ENCODE measurements at regions not wholly inside any gene's neighbourhood (a gene's known extent, or its start where the extent isn't known, plus 50 kb on each side); places are given as distances from the start of the nearest gene placed in this dataset.

DNA sequence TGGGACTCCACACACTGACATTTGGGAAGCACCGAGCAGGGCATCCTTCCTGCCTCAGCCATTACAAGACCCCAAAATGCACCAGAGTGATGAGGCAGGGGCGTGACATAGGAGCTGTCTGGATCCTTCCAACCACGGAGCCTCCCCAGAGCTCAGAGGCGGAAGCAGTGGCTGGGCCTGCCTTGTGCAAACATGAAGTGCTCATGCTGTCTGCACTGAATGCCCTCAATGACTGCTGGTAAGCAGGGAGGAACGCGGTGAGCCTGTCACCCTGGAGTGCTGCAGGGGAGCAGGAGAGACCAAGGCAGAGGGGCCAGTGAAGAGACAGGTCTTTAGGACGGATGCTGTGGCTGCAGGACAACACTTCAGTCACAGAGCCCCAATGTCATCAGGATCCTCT is 60.2 kb upstream of the HRH2 start:
- Histone ChIP-seq H3K4me3 (replicated peaks; ENCODE audit: insufficient read depth, low read length) (no peak overlapping the region), H3K27ac (replicated peaks) (no peak overlapping the region), H3K27me3 (ENCODE audit: insufficient read depth, poor library complexity, severe bottlenecking) (no peaks in the 10 kb centered on the region)
- no peak for DNase-seq (ENCODE audit: low read depth in 1 of 2, low spot score in 1 of 2)
- TF ChIP-seq, protein P1, sequence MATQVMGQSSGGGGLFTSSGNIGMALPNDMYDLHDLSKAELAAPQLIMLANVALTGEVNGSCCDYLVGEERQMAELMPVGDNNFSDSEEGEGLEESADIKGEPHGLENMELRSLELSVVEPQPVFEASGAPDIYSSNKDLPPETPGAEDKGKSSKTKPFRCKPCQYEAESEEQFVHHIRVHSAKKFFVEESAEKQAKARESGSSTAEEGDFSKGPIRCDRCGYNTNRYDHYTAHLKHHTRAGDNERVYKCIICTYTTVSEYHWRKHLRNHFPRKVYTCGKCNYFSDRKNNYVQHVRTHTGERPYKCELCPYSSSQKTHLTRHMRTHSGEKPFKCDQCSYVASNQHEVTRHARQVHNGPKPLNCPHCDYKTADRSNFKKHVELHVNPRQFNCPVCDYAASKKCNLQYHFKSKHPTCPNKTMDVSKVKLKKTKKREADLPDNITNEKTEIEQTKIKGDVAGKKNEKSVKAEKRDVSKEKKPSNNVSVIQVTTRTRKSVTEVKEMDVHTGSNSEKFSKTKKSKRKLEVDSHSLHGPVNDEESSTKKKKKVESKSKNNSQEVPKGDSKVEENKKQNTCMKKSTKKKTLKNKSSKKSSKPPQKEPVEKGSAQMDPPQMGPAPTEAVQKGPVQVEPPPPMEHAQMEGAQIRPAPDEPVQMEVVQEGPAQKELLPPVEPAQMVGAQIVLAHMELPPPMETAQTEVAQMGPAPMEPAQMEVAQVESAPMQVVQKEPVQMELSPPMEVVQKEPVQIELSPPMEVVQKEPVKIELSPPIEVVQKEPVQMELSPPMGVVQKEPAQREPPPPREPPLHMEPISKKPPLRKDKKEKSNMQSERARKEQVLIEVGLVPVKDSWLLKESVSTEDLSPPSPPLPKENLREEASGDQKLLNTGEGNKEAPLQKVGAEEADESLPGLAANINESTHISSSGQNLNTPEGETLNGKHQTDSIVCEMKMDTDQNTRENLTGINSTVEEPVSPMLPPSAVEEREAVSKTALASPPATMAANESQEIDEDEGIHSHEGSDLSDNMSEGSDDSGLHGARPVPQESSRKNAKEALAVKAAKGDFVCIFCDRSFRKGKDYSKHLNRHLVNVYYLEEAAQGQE (IDR thresholded peaks at IDR 0.05; ENCODE audit: insufficient replicate concordance, low read depth): no peak
- TF ChIP-seq, protein P2, sequence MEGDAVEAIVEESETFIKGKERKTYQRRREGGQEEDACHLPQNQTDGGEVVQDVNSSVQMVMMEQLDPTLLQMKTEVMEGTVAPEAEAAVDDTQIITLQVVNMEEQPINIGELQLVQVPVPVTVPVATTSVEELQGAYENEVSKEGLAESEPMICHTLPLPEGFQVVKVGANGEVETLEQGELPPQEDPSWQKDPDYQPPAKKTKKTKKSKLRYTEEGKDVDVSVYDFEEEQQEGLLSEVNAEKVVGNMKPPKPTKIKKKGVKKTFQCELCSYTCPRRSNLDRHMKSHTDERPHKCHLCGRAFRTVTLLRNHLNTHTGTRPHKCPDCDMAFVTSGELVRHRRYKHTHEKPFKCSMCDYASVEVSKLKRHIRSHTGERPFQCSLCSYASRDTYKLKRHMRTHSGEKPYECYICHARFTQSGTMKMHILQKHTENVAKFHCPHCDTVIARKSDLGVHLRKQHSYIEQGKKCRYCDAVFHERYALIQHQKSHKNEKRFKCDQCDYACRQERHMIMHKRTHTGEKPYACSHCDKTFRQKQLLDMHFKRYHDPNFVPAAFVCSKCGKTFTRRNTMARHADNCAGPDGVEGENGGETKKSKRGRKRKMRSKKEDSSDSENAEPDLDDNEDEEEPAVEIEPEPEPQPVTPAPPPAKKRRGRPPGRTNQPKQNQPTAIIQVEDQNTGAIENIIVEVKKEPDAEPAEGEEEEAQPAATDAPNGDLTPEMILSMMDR (IDR thresholded peaks at IDR 0.05; ENCODE audit: insufficient read depth, low read length): no peak
- TF ChIP-seq POLR2AphosphoS5 (IDR thresholded peaks at IDR 0.05; ENCODE audit: low read depth): no peak
- no peak for TF ChIP-seq SPI1 (IDR thresholded peaks at IDR 0.05; ENCODE audit: borderline replicate concordance, low read depth)
- no peak for TF ChIP-seq GABPA (IDR thresholded peaks at IDR 0.05; ENCODE audit: low read depth)

DNA sequence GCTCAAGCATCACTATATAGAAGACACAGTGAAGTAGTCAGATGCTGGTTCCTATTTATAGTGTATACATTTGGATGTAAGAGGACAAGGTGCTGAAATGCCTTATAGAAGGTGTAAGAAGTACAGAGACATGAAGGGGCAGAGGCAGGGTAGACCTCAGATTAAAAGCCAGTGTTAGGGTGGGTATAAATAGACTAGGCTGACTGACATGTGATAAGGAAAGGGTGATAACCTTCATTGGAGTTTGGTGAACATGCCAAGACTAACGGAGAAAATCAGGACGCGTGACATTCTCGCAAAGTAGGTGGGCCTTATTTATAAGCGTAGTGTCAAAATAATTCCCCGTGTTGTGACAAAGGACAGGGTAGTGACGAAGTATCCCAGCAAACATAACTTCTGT is 59.1 kb upstream of the HRH2 start:
- TF ChIP-seq, protein P1 (IDR thresholded peaks at IDR 0.05; ENCODE audit: insufficient replicate concordance, low read depth): no peak
- TF ChIP-seq GABPA (IDR thresholded peaks at IDR 0.05; ENCODE audit: low read depth) (no peak), POLR2AphosphoS5 (IDR thresholded peaks at IDR 0.05; ENCODE audit: low read depth) (no peak), SPI1 (IDR thresholded peaks at IDR 0.05; ENCODE audit: borderline replicate concordance, low read depth) (no peak)
- TF ChIP-seq, protein P2 (IDR thresholded peaks at IDR 0.05; ENCODE audit: insufficient read depth, low read length): no peak
- no peak for DNase-seq (ENCODE audit: low read depth in 1 of 2, low spot score in 1 of 2)
- no peak overlapping the region for H3K27ac ChIP-seq (replicated peaks)
- H3K4me3 ChIP-seq (replicated peaks; ENCODE audit: insufficient read depth, low read length): no peak overlapping the region
- H3K27me3 ChIP-seq (ENCODE audit: insufficient read depth, poor library complexity, severe bottlenecking): no peaks in the 10 kb centered on the region

DNA sequence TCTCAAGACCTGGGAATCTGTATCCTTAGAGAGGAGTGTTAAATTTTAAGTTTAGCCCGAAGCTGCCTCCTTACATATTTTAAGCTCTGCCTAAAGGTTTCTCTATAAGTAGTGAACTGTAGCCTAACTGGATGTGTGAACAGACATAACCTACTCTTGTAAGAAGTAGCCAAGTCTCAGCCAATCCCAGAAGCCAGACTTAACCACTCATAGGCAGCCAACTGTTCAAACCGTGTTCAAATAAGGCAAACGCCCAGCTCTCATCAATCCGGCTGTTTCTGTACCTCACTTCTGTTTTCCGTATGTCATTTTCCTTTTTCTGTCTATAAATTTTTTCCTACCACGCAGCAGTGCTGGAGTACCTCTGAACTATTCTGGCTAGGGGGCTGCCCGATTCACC is 58.7 kb upstream of the HRH2 start:
- TF ChIP-seq, protein P2 (IDR thresholded peaks at IDR 0.05; ENCODE audit: insufficient read depth, low read length): no peak
- TF ChIP-seq, protein P1 (IDR thresholded peaks at IDR 0.05; ENCODE audit: insufficient replicate concordance, low read depth): no peak
- TF ChIP-seq POLR2AphosphoS5 (IDR thresholded peaks at IDR 0.05; ENCODE audit: low read depth) (no peak), GABPA (IDR thresholded peaks at IDR 0.05; ENCODE audit: low read depth) (no peak), SPI1 (IDR thresholded peaks at IDR 0.05; ENCODE audit: borderline replicate concordance, low read depth) (no peak)
- no peak overlapping the region for H3K4me3 ChIP-seq (replicated peaks; ENCODE audit: insufficient read depth, low read length)
- DNase-seq (ENCODE audit: low read depth in 1 of 2, low spot score in 1 of 2): no peak
- no peak overlapping the region for H3K27ac ChIP-seq (replicated peaks)
- H3K27me3 ChIP-seq (ENCODE audit: insufficient read depth, poor library complexity, severe bottlenecking): no peaks in the 10 kb centered on the region
